SK-N-SH treated with all-trans-retinoic acid at 6 μM for 48 hours (cell line): ENCODE measurements at regions not wholly inside any gene's neighbourhood (a gene's known extent, or its start where the extent isn't known, plus 50 kb on each side); places are given as distances from the start of the nearest gene placed in this dataset.

Experiments used
- ATAC-seq: fragments of 200-7000 bp; cut with Tn5 transposase; 3 replicates; pipeline ENCODE4 v1.9.1; 2020; ENCODE audit warnings: mild to moderate bottlenecking, moderate library complexity
- ARNTL ChIP-seq: fragments of 450-650 bp; formaldehyde crosslinking; IDR thresholded peaks from 2 replicates; pipeline ENCODE4 v1.5.0; 2020; ENCODE audit warnings: low read depth, mild to moderate bottlenecking, moderate library complexity, borderline replicate concordance
- BACH2 ChIP-seq: fragments of 250-450 bp; sonication (Bioruptor Pico); IDR thresholded peaks from 2 replicates; pipeline ENCODE4 v1.9.0; 2021; ENCODE audit warnings: mild to moderate bottlenecking, borderline replicate concordance
- CREB5 ChIP-seq: fragments of 250-450 bp; sonication (Bioruptor Pico); IDR thresholded peaks from 2 replicates; pipeline ENCODE4 v1.5.1; 2020; ENCODE audit warnings: low read depth, mild to moderate bottlenecking, moderate library complexity
- CSDC2 ChIP-seq: fragments of 250-450 bp; sonication (Bioruptor Pico); IDR thresholded peaks from 2 replicates; pipeline ENCODE4 v1.5.0; 2020; ENCODE audit warnings: mild to moderate bottlenecking, moderate library complexity
- CSRNP3 ChIP-seq: fragments of 250-450 bp; sonication (Bioruptor Pico); IDR thresholded peaks from 2 replicates; pipeline ENCODE4 v1.5.1; 2021; ENCODE audit warnings: mild to moderate bottlenecking, moderate library complexity
- ESRRG ChIP-seq: fragments of 250-450 bp; sonication (Bioruptor Pico); IDR thresholded peaks from 2 replicates; pipeline ENCODE4 v1.6.1; 2021; ENCODE audit warnings: mild to moderate bottlenecking
- ISL1 ChIP-seq: fragments of 250-450 bp; sonication (Bioruptor Pico); IDR thresholded peaks from 2 replicates; pipeline ENCODE4 v2.1.2; 2022; ENCODE audit warnings: mild to moderate bottlenecking, moderate library complexity
- PATZ1 ChIP-seq: fragments of 250-450 bp; sonication (Bioruptor Pico); IDR thresholded peaks from 2 replicates; pipeline ENCODE4 v1.8.0; 2020; ENCODE audit warnings: mild to moderate bottlenecking, moderate library complexity, borderline replicate concordance
- POU6F1 ChIP-seq: fragments of 250-450 bp; sonication (Bioruptor Pico); IDR thresholded peaks from 2 replicates; pipeline ENCODE4 v1.8.0; 2021; ENCODE audit warnings: low read depth, mild to moderate bottlenecking, moderate library complexity, borderline replicate concordance
- PPARA ChIP-seq: fragments of 250-450 bp; sonication (Bioruptor Pico); IDR thresholded peaks from 2 replicates; pipeline ENCODE4 v1.5.0; 2020; ENCODE audit warnings: mild to moderate bottlenecking, borderline replicate concordance
- SNAI2 ChIP-seq: fragments of 250-450 bp; sonication (Bioruptor Pico); IDR thresholded peaks from 2 replicates; pipeline ENCODE4 v1.5.0; 2020; ENCODE audit warnings: mild to moderate bottlenecking, moderate library complexity
- TCF4 ChIP-seq: fragments of 250-450 bp; sonication (Bioruptor Pico); IDR thresholded peaks from 2 replicates; pipeline ENCODE4 v1.8.0; 2021; ENCODE audit warnings: mild to moderate bottlenecking, moderate library complexity, borderline replicate concordance
- TOX ChIP-seq: fragments of 250-450 bp; sonication (Bioruptor Pico); IDR thresholded peaks from 2 replicates; pipeline ENCODE4 v1.8.0; 2021; ENCODE audit warnings: mild to moderate bottlenecking, moderate library complexity, borderline replicate concordance
- TSHZ2 ChIP-seq: fragments of 250-450 bp; sonication (Bioruptor Pico); IDR thresholded peaks from 2 replicates; pipeline ENCODE4 v1.5.0; 2020; ENCODE audit warnings: mild to moderate bottlenecking, moderate library complexity
- ZC3H10 ChIP-seq: fragments of 250-450 bp; sonication (Bioruptor Pico); IDR thresholded peaks from 2 replicates; pipeline ENCODE4 v1.5.1; 2021; ENCODE audit warnings: mild to moderate bottlenecking, moderate library complexity
- ZFP3 ChIP-seq: fragments of 250-450 bp; sonication (Bioruptor Pico); IDR thresholded peaks from 2 replicates; pipeline ENCODE4 v1.5.0; 2020; ENCODE audit warnings: mild to moderate bottlenecking, moderate library complexity
- ZNF565 ChIP-seq: fragments of 450-650 bp; formaldehyde crosslinking; conservative IDR thresholded peaks from 2 replicates; pipeline ENCODE4 v1.5.0; 2020; ENCODE audit warnings: low read depth, mild to moderate bottlenecking, moderate library complexity
- ZNF8 ChIP-seq: fragments of 450-650 bp; formaldehyde crosslinking; IDR thresholded peaks from 2 replicates; pipeline ENCODE4 v1.5.0; 2020; ENCODE audit warnings: mild to moderate bottlenecking, moderate library complexity

GRCh38 chr6:8231956-8232355, 129.6 kb upstream of the EEF1E1 start:
- TF ChIP-seq ISL1 (CRISPR knock-in tag) (no peak), ESRRG (CRISPR knock-in tag) (no peak), ZC3H10 (CRISPR knock-in tag) (no peak), TOX (no peak), POU6F1 (CRISPR knock-in tag) (no peak), ZNF8 (CRISPR knock-in tag) (no peak), CSDC2 (no peak), CREB5 (CRISPR knock-in tag) (no peak), ARNTL (no peak), BACH2 (CRISPR knock-in tag) (no peak), PATZ1 (no peak), TCF4 (CRISPR knock-in tag) (no peak), CSRNP3 (CRISPR knock-in tag) (no peak), SNAI2 (CRISPR knock-in tag) (no peak)
- no peak for ATAC-seq

GRCh38 chr6:8229915-8230756, 127.8 kb upstream of the EEF1E1 start:
- TF ChIP-seq POU6F1 (CRISPR knock-in tag) (no peak), TOX (no peak)
- no peak for ATAC-seq

- TF ChIP-seq ZFP3 (CRISPR knock-in tag): no peak
- no peak for TF ChIP-seq TCF4 (CRISPR knock-in tag)
- TF ChIP-seq PPARA: no peak
- TF ChIP-seq POU6F1 (CRISPR knock-in tag): no peak
- TF ChIP-seq ESRRG (CRISPR knock-in tag): no peak
- no peak for TF ChIP-seq TOX
- no peak for TF ChIP-seq ZNF565 (CRISPR knock-in tag)
- no peak for TF ChIP-seq TSHZ2
- no peak for TF ChIP-seq PATZ1
- no peak for TF ChIP-seq SNAI2 (CRISPR knock-in tag)
- TF ChIP-seq BACH2 (CRISPR knock-in tag): no peak
- ATAC-seq: no peak
Measured at GRCh38 chr6:8225113-8225512, 122.8 kb upstream of the EEF1E1 start.
